ENCODE measurements at regions not wholly inside any gene's neighbourhood (a gene's known extent, or its start where the extent isn't known, plus 50 kb on each side); places are given as distances from the start of the nearest gene placed in this dataset.

DNA sequence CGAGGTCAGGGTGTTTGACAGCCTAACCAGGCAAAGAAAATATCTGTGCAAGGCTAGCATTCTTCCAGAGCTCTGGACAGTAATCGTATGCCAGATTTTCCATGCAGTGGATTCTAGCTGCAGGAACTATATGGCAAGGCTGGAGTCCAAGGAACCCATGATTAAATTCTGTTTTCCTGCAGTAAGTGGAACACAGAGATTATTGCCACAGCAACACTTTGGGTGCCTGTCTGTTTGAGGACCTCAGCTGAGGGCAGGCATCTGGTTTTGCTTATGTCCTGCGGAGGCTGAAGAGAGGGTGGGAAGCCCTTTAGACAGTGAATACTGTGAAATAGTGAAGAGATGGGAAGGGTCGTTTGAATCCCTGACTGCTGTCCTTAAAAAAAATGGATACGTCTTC lies 104.4 kb downstream of the DAD1 start:
- Histone ChIP-seq H3K9me3 (ENCODE audit: control insufficient read depth in 4 of 4, low read length in 3 of 4) (no peaks in the 10 kb centered on the region), H3K4me1 (ENCODE audit: control insufficient read depth in 4 of 4, insufficient read depth in 4 of 4, low read length in 3 of 4) (no peaks in the 10 kb centered on the region), H3K4me3 (ENCODE audit: low read depth in 1 of 3, low read length in 3 of 3) (no peak overlapping the region), H3K9ac (ENCODE audit: low read depth in 1 of 2, low read length in 2 of 2) (no peak overlapping the region), H3K27ac (ENCODE audit: low read depth in 1 of 2, low read length in 2 of 2) (no peak overlapping the region), H3K27me3 (ENCODE audit: control insufficient read depth in 4 of 4, insufficient read depth in 4 of 4, low read length in 3 of 4) (peaks cover 0 to 10% (median 0%) of the 10 kb centered on the region in 4 donors), H3K36me3 (ENCODE audit: control insufficient read depth in 4 of 4, insufficient read depth in 3 of 4, low read depth in 1 of 4, low read length in 3 of 4) (no peaks in the 10 kb centered on the region)
- DNase-seq (ENCODE audit: low spot score), result no peak
- WGBS, result 66% methylated on average over 5 of the region's 5 CpGs
- TF ChIP-seq FOXA1 (IDR thresholded peaks at IDR 0.05) (no peak), JUND (IDR thresholded peaks at IDR 0.05) (no peak), HNF4G (IDR thresholded peaks at IDR 0.05) (no peak), TAF1 (conservative IDR thresholded peaks at IDR 0.05) (no peak), NR2F2 (IDR thresholded peaks at IDR 0.05) (no peak), EGR1 (IDR thresholded peaks at IDR 0.05; ENCODE audit: low read depth in 2 of 2) (no peak), RXRA (IDR thresholded peaks at IDR 0.05) (no peak), GABPA (IDR thresholded peaks at IDR 0.05 in 1 of 2, conservative IDR thresholded peaks at IDR 0.05 in 1 of 2) (no peak), ZBTB33 (IDR thresholded peaks at IDR 0.05) (no peak)
- TF ChIP-seq, protein P1, sequence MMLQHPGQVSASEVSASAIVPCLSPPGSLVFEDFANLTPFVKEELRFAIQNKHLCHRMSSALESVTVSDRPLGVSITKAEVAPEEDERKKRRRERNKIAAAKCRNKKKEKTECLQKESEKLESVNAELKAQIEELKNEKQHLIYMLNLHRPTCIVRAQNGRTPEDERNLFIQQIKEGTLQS (IDR thresholded peaks at IDR 0.05), result no peak

GRCh38 chr14:22483863-22484593 lies 105.0 kb downstream of the DAD1 start:
- no peaks in the 10 kb centered on the region for H3K9me3 ChIP-seq (ENCODE audit: control insufficient read depth in 4 of 4, low read length in 3 of 4)
- H3K27me3 ChIP-seq (ENCODE audit: control insufficient read depth in 4 of 4, insufficient read depth in 4 of 4, low read length in 3 of 4), result peaks cover 0 to 10% (median 0%) of the 10 kb centered on the region in 4 donors
- DNase-seq (ENCODE audit: low spot score), result no peak
- no peaks in the 10 kb centered on the region for H3K36me3 ChIP-seq (ENCODE audit: control insufficient read depth in 4 of 4, insufficient read depth in 3 of 4, low read depth in 1 of 4, low read length in 3 of 4)
- 72% methylated on average over 10 of the region's 10 CpGs for WGBS
- H3K27ac ChIP-seq (ENCODE audit: low read depth in 1 of 2, low read length in 2 of 2), result no peak overlapping the region
- no peak for TF ChIP-seq TAF1 (conservative IDR thresholded peaks at IDR 0.05)
- no peak for TF ChIP-seq FOXA1 (IDR thresholded peaks at IDR 0.05)
- no peak for TF ChIP-seq ZBTB33 (IDR thresholded peaks at IDR 0.05)
- no peak for TF ChIP-seq HNF4A (conservative IDR thresholded peaks at IDR 0.05)
- TF ChIP-seq EGR1 (IDR thresholded peaks at IDR 0.05; ENCODE audit: low read depth in 2 of 2), result no peak
- no peak for TF ChIP-seq GABPA (IDR thresholded peaks at IDR 0.05 in 1 of 2, conservative IDR thresholded peaks at IDR 0.05 in 1 of 2)
- TF ChIP-seq RXRA (IDR thresholded peaks at IDR 0.05), result no peak
- TF ChIP-seq REST (IDR thresholded peaks at IDR 0.05), result no peak
- TF ChIP-seq YY1 (IDR thresholded peaks at IDR 0.05), result no peak
- no peaks in the 10 kb centered on the region for H3K4me1 ChIP-seq (ENCODE audit: control insufficient read depth in 4 of 4, insufficient read depth in 4 of 4, low read length in 3 of 4)
- H3K9ac ChIP-seq (ENCODE audit: low read depth in 1 of 2, low read length in 2 of 2), result no peak overlapping the region
- H3K4me3 ChIP-seq (ENCODE audit: low read depth in 1 of 3, low read length in 3 of 3), result no peak overlapping the region

Data from liver (tissue), 7 donors.